ENCODE measurements at regions not wholly inside any gene's neighbourhood (a gene's known extent, or its start where the extent isn't known, plus 50 kb on each side); places are given as distances from the start of the nearest gene placed in this dataset.

DNA sequence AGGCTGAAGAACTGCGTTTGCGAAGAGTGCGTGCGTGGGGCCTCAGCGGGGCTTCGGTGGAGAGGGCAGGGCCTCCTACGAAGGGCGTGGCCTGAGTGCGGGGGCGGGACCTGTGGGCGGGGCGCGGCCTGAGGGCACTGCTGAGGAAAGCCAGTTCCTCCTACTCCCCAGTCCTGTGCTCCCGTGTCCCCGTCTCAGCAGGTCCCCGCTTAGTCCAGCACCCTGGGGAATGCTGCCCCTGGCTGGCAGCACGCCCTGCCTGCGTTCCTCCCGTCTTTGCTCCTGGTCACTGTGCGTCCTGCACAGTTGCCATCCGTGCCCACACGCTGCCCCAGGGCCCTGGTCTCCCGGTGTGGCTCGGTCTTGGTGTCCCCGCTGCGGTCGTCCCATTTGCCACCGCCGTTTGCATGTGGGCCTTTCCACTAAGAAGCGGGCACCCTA is 177.1 kb downstream of the ZNF248 start:
- TF ChIP-seq, protein P1, sequence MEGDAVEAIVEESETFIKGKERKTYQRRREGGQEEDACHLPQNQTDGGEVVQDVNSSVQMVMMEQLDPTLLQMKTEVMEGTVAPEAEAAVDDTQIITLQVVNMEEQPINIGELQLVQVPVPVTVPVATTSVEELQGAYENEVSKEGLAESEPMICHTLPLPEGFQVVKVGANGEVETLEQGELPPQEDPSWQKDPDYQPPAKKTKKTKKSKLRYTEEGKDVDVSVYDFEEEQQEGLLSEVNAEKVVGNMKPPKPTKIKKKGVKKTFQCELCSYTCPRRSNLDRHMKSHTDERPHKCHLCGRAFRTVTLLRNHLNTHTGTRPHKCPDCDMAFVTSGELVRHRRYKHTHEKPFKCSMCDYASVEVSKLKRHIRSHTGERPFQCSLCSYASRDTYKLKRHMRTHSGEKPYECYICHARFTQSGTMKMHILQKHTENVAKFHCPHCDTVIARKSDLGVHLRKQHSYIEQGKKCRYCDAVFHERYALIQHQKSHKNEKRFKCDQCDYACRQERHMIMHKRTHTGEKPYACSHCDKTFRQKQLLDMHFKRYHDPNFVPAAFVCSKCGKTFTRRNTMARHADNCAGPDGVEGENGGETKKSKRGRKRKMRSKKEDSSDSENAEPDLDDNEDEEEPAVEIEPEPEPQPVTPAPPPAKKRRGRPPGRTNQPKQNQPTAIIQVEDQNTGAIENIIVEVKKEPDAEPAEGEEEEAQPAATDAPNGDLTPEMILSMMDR (IDR thresholded peaks at IDR 0.05): no peak
- no peak for TF ChIP-seq EZH2 (IDR thresholded peaks at IDR 0.05; ENCODE audit: borderline replicate concordance, insufficient read depth, low read depth, low read length, poor library complexity, severe bottlenecking)
